ENCODE measurements at regions not wholly inside any gene's neighbourhood (a gene's known extent, or its start where the extent isn't known, plus 50 kb on each side); places are given as distances from the start of the nearest gene placed in this dataset.
"Not testable (repeated sequence)": the region's sequence is repeated elsewhere in the genome, so short reads cannot be mapped to it uniquely, and the experiment has no call there.

DNA sequence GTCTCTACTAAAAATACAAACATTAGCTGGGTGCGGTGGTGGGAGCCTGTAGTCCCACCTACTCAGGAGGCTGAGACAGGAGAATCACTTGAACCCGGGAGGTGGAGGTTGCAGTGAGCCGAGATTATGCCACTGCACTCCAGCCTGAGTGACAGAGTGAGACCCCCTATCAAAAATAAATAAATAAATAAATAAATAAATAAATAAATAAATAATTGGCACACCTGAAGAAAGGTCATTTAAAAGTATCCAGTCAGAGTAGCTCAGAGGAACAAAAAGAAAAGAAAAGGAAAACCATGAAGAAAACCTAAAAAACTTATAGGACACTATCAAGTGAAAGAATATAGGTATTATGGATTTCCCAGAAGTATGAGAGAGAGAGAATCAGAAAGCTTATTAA, 330.1 kb upstream of the AR start:
- not testable (repeated sequence) for DNase-seq (ENCODE audit: low spot score)

DNA sequence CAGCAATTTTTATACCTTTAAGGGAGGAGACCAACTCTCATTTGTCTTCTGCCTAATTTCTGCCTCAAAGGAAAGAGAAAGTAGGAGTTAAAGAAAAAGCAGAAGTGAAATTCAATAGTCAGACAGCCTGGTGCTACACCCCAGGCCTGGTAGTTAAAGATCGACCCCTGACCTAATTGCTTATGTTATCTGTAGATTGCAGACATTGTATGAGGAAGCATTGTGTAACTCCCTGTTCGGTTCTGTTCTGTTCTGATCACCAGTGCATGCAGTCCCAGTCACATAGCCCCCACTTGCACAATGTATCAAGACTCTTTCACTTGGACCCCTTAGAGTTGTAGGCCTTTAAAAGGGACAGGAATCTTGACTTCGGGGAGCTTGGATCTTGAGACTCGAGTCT, 335.9 kb upstream of the AR start:
- no peak for DNase-seq (ENCODE audit: low spot score)

DNA sequence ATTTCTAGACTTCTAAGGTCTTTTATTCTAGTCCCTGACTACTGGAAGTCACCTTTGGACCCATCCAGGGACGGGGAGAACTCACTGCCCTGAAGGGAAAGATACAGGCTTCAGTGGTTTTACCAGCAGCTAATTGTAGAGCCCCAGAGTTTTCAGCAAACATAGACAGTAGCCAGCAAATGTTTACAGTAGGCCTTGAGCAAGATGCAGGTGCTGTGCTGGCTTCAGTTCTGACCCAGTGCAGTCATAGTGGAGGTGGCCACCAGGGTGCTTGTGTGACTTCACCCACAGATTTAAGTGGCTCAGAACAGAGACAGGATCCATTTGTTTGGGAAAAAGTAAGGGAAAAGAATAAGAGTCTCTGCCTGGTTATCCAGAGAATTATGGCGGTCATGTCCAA, 384.4 kb upstream of the AR start:
- no peak for DNase-seq (ENCODE audit: low spot score)

DNA sequence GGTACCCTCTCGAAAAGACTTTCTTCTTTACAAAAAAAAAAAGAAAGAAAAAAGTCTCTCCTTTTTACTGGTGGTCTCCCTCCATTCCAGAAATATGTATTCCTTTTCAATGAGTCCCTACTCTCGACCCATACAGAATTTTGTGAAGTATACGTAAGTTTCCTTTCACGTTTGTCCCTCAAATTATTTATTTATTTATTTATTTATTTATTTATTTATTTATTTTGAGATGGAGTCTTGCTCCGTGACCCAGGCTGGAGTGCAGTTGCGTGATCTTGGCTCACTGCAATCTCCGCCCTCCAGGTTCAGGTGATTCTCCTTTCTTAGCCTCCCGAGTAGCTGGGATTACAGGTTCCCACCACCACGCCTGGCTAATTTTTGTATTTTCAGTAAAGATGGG, 429.2 kb upstream of the AR start:
- DNase-seq (ENCODE audit: low spot score): no peak

DNA sequence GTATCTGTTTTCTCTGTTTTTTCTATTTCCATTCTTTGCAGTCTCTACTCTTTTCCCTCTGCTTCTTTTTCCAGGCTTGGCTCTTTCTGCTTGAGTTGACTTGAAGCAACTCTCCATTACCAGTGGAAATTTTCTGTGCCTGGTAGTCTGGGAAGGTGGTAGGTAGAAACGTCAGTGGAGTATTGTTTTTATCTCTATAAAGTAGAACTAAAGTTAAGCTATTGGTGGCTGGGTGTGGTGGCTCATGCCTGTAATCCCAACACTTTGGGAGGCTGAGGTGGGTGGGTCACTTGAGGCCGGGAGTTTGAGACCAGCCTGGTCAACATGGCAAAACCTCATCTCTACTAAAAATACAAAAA, 438.1 kb upstream of the AR start:
- no peak for DNase-seq (ENCODE audit: low spot score)

DNA sequence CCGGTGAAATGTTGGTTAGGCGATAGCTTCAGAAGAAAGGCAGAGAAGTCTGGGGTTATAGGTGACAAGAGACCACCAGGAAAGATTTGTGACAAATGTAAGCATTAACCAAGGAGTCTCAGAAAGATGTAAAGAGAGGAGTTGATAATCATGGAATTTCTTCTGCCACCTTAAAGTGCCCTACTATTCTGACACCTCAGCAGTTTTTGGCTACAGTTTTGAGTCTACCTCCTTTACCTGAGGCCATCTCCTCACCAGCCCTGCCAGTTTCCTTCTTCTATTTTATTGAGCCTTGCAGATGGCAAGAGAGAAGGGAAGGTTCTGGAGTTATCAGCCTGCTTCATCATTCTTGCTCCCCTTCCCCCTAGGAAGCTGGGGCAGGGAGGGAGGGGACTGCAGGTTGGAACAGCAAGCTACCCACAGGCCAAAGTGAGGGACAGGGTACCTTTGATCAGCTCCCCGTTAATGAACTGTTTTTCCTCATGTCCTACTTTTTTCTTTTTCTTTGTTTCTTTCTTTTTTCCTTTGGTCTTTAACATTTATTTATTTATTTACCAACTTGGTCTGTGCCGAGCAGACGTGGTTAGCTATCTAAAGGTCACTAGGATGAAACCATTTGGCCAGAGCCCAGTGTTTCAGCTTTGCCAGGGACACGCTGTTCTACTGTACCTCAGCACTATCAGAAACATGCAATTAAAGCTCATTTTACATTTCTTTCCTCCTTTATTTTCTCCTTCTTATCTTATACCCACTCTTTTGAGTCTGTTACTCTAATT, 438.7 kb upstream of the AR start:
- DNase-seq (ENCODE audit: low spot score): no peak

DNA sequence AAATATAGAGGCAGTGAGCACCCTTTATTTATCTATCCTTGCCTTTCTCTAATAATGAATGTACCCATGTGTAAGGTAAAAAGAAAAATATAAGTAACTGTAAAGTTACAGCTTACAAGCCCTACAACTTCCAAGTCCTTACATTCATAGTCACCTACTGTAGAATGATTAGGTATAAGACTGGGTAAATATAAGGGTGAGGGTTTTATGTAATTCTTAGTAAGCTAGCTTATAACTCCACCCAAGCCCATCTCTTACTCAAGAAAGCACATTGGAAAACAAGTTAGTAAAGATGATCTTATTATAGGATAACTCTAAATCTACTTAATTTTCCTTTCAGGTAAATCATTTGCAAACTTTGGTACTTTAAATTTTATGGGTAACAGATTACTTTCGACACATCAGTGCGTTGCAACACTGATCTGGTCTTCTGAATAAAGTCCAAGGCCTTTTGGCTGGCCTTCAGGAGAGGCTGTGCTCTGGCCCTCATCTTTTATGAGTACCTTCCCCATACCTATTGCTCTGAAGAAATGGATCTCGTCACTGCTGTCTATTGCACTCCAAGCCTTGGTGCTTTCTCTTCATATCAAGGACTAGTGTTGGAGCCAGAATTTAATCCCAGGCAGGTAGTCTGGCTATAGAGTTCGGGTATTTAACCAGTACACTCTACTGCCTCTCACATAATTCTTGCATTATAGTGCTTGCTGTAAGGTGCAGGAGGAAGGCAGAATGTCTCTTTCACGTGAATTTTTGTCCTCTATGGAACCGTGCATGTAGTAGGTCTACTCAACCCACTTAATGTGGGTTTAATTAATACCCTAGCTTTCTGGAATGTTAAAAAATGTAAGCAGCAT, 443.6 kb upstream of the AR start:
- no peak for DNase-seq (ENCODE audit: low spot score)

DNA sequence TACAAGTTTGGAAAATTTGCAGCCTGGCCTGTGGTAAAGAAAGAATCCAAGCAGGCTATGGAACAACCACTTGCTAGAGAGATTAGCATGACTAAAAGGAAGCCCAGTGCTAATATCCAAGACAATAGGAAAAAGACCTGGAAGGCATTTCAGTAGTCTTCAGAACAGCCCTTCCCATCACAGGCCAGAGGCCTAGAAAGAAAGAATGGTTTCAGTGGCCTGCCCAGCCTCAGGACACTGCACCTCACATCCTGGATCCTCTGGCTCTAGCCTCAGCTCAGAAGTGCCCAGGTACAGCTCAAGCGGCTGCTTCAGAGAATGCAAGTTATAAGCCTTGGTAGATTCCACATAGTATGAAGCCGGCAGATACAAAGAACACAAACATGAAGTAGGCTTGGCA, 449.8 kb upstream of the AR start:
- DNase-seq (ENCODE audit: low spot score): no peak

DNA sequence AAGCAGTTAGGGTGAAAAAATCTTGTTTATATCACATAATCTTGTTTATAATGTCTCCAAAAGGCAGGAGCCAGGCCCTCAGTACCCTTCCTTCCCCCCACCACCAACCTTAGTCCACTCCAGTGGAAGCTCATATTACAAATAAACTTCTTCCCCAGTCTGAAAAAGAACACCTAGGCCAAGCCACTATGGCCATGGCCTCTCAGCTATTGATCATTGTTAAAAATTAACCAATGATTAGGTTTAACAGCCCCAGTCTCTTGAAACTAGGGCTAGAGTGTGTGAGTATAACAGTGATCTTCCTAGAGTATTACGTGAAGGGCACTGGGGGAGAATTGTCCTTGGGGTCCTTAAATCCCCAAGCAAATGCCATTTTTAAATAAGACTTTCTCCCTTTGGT, 411.9 kb upstream of the EDA2R start:
- DNase-seq (ENCODE audit: low spot score): no peak

DNA sequence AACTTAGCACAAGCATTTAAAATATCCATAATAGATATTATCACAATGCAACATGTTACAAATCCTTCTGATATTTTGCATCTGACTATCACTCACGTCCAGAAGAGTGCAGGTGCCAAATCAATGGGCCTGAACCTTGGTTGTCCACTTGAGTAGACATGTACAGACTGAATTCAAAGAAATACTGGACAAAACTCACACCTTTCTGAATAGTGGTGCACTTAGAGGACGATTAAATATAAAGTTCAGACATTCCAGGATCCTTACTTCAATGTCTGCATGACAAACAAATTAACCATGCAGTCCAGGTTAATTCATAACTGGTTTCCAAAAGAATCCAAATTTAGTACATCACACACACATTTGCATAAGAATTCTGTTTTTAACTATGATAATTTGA, 406.0 kb upstream of the EDA2R start:
- DNase-seq (ENCODE audit: low spot score): no peak

DNA sequence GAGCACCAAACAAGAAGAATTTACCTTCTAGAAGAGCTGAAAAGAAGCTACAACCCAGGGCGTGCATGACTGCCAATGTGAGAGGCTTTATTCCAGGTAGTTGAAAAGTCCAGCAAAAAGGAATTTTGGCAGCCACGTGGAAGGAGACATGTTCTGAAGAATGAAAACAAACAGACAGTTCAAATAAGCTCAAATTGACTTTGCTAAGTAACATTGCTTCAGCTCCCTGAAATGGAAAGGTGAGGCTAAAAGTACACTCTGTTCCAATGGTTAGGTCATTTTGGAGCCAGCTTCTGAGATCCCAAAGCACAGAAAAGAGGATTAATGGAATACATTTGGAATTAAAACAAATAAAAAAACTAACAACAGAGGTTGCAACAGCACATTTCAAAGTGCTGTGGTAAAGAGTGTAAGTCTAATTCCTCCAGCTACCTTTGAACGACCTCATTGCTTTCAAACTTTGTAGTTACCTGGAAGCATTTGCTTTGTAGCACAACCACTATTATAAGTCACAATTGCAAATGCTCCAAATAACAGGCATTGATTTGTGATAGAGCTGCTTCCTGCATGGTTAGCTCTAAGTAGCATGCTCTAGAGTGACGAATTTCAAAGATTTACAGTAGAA, 405.3 kb upstream of the EDA2R start:
- DNase-seq (ENCODE audit: low spot score): no peak

DNA sequence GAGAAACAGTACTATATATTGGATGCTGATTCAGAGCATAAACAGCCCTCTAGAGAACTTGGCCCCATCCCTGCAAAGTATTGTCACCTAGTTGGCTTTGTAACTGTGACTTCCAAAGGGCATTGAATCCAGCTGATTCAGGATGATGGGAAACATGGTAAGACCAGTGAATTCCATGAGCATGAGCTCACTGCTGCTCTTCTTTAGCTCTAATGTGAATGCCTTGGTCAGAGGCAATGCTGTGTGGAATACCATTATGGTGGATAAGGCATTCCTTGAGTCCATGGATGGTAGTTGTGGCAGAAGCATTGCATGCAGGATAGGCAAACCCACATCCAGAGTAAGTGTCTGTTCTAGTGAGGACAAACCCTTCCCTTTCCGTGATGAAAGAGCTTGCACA, 365.6 kb upstream of the EDA2R start:
- DNase-seq (ENCODE audit: low spot score): no peak

DNA sequence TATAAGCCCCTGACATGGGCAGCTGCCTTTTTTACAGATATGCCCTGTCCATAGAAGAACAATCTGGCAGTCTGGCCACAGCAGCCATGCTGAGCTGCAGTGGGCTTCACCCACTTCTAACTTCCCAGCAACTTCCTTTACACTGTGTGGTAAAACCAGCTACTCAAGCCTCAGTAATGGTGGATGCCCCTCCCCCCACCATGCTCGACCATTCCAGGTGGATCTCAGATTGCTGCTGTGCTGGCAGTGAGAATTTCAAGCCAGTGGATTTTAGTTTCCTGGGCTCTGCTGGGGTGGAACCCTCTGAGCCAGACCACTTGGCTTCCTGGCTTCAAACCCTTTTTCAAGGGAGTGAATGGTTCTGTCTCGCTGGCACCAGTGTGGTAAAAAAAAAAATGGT, 355.9 kb upstream of the EDA2R start:
- DNase-seq (ENCODE audit: low spot score): no peak

DNA sequence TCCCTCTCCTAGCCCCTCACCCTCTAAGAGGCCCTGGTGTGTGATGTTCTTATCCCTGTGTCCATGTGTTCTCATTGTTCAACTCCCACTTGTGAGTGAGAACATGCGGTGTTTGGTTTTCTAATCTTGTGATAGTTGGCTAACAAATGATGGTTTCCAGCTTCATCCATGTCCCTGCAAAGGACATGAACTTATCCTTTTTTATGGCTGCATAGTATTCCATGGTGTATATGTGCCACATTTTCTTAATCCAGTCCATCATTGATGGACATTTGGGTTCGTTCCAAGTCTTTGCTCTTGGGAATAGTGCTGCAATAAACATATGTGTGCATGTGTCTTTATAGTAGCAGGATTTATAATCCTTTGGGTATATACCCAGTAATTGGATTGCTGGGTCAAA, 353.2 kb upstream of the EDA2R start:
- DNase-seq (ENCODE audit: low spot score): not testable (repeated sequence)

DNA sequence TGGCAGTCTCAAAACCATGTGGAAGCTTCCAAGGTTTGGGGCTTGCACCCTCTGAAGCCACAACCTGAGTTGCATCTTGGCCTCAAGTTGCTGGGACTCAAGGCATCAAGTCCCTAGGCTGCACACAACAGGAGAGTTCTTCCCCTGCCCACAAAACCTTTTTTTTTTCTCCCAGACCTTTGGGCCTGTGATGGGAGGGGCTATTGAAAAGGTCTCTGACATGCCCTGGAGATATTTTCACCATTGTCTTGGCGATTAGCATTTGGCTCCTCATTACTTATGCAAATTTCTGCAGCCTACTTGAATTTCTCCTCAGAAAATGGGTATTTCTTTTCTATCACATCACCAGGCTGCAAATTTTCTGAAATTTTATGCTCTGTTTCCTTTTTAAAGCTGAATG, 349.5 kb upstream of the EDA2R start:
- DNase-seq (ENCODE audit: low spot score): no peak

DNA sequence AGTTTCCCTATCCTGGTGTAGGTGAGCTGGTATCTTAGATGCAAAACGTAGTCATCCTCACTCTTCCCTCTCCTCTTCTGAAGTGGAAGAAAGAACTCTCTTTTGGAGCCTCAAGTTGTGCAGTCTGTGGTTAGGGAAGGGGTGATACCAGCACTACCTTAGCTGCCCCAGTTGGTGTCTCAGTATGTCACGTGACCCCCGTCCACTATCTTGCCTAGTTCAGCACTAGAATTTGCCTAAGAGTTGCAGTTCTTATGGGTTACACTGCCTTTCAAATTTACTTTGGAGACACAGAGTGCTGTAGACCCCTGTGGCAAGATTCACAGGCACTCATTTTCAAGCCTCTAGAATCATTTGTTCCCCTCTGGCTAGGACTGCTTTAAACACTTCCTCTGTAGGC, 322.8 kb upstream of the EDA2R start:
- no peak for DNase-seq (ENCODE audit: low spot score)

DNA sequence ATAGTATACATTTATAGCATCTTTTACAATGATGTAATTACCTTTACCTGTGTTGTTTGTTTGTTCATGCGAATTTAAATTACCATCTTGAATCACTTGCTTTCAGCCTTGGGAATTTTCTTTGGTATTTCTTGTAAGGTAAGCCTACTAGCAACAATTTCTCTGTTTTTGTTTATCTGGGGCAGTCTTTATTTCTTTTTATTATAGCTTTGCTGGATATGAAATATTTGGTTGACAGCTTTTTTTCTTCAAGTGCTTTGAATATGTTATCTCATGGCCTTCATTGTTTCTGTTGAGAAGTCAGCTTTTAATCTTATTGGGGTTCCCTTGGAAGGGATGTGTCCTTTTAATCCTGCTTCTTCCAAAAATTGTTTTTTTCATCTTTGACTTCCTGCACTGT, 292.8 kb upstream of the EDA2R start:
- DNase-seq (ENCODE audit: low spot score): no peak

DNA sequence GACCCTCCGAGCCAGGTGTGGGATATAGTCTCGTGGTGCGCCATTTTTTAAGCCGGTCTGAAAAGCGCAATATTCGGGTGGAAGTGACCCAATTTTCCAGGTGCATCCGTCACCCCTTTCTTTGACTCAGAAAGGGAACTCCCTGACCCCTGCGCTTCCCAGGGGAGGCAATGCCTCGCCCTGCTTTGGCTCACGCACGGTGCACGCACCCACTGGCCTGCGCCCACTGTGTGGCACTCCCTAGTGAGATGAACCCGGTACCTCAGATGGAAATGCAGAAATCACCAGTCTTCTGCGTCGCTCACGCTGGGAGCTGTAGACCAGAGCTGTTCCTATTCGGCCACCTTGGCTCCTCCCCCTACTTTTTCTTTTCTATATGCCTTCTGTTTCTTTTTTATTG, 291.6 kb upstream of the EDA2R start:
- not testable (repeated sequence) for DNase-seq (ENCODE audit: low spot score)

DNA sequence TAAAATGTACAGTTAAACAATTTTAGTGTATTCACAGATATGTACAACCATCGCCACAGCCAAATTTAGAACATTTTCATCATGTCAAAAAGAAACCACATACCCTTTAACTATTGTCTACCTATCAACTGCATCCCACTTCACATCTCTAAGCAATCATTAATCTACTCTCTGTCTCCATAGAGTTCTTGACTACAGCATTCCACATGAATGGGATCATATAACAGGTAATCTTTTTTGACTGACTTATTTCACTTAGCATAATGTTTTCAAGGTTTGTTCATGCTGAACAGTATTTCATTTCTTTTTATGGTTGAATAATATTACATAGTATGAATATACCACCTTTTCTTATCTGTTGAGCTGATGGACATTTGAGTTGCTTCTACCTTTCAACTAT, 281.4 kb upstream of the EDA2R start:
- no peak for DNase-seq (ENCODE audit: low spot score)

DNA sequence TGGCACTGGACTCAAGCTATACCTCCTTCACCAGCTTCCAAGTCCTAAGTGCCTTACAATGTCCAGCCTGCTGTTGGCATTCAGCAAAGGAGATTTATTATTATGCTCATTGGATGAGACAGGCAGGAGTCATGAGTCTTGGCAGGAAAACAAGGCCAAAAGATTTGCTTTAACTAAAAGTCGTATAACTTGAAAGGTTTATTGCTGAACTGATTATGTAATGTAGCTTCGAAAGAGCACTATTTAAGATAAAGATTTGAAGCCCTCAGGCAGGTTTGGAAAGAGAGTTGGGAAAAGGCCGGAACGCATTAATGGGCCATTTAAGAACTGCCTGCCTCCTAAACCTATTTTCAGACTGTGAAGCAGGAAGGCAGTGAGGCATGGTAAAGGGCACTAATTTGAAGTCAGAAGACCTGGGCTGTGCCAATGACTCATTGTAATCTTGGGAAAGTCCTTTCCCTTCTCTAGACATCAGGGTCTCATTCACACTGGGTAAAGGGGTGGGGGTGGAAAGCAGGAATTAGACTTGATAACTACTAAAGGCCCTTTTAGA, 280.5 kb upstream of the EDA2R start:
- no peak for DNase-seq (ENCODE audit: low spot score)

DNA sequence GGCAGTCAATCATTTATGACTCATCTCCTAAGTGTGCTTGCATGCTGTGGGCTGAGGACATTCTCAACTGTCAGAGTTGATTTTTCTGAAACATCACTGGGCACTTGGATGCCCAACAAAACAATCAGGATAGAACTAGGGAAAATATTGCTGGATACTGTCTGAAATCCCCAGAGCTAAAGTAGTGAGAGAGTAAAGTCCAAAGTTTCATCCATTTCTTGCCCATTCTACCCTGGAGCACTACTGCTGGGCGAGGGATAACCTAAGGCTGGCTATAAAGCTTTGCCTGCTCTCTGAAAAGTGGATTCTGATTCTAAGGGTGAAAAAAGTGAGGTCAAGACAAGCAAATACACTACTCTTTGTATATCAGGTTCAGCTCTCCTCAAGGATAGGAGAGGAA, 279.6 kb upstream of the EDA2R start:
- no peak for DNase-seq (ENCODE audit: low spot score)

DNA sequence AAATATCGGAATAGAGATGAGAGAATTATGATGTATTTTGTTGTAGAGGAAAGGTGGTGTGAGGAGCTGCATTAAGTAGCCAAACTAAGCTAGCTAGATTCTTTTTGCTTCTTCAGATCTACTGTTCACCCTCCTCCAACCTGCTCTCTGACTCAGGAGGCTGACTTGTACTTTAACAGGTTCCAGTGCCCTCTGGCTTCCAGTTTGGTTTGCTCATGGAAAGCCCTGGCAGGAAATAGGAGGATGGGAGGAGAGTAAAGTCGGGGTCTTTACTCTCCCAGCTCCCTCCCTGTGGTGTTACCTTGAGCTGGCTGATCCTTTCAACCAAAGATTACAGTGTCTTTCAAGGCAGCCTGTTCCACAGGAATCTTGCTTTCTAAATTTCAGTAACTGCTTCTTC, 277.0 kb upstream of the EDA2R start:
- DNase-seq (ENCODE audit: low spot score): no peak

DNA sequence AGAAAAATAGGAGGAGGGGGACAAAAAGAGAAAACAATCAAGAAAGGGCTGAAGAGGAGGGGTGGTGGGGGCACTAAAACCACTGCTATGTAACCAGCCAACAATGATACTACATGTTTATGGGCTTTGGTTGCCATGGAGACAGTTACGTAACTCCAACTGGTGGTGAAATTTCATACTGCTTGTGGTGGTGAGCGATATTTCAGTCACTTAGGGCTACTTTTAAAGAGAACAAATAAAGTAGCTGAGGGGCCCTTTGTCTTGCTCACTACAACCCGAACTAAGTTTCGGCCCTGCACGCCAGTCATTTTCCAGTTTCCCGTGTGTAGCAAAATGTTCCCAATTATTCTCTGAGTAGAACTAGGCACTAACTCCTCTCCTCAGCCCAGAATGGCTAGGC, 275.2 kb upstream of the EDA2R start:
- no peak for DNase-seq (ENCODE audit: low spot score)
